IgD-negative memory B cell (primary cell): ENCODE measurements at regions not wholly inside any gene's neighbourhood (a gene's known extent, or its start where the extent isn't known, plus 50 kb on each side); places are given as distances from the start of the nearest gene placed in this dataset.
"Not testable (repeated sequence)": the region's sequence is repeated elsewhere in the genome, so short reads cannot be mapped to it uniquely, and the experiment has no call there.

ENCODE experiments used
- H3K27ac Mint-ChIP-seq, 3 donors: one replicate each; pipeline ENCODE4 v1.8.0; 2020 to 2022; ENCODE audit warnings: mild to moderate bottlenecking in 3 of 3, mixed read lengths in 3 of 3, moderate library complexity in 1 of 3
- H3K27me3 Mint-ChIP-seq: one replicate; pipeline ENCODE4 v1.8.0; 2021; ENCODE audit warnings: mixed read lengths
- H3K36me3 Mint-ChIP-seq: one replicate; pipeline ENCODE4 v1.8.0; 2020; ENCODE audit warnings: mild to moderate bottlenecking, mixed read lengths
- H3K4me1 Mint-ChIP-seq, 3 donors: one replicate each; pipeline ENCODE4 v1.8.0; 2020 to 2022; ENCODE audit warnings: mixed read lengths in 3 of 3, mild to moderate bottlenecking in 1 of 3
- H3K4me3 Mint-ChIP-seq, 4 donors: one replicate each; pipeline ENCODE4 v1.8.0; 2020 to 2022; ENCODE audit warnings: mild to moderate bottlenecking in 4 of 4, mixed read lengths in 4 of 4, moderate library complexity in 3 of 4
- H3K9me3 Mint-ChIP-seq, 3 donors: one replicate each; pipeline ENCODE4 v1.8.0; 2020 to 2021; ENCODE audit warnings: mixed read lengths in 3 of 3, mild to moderate bottlenecking in 1 of 3

DNA sequence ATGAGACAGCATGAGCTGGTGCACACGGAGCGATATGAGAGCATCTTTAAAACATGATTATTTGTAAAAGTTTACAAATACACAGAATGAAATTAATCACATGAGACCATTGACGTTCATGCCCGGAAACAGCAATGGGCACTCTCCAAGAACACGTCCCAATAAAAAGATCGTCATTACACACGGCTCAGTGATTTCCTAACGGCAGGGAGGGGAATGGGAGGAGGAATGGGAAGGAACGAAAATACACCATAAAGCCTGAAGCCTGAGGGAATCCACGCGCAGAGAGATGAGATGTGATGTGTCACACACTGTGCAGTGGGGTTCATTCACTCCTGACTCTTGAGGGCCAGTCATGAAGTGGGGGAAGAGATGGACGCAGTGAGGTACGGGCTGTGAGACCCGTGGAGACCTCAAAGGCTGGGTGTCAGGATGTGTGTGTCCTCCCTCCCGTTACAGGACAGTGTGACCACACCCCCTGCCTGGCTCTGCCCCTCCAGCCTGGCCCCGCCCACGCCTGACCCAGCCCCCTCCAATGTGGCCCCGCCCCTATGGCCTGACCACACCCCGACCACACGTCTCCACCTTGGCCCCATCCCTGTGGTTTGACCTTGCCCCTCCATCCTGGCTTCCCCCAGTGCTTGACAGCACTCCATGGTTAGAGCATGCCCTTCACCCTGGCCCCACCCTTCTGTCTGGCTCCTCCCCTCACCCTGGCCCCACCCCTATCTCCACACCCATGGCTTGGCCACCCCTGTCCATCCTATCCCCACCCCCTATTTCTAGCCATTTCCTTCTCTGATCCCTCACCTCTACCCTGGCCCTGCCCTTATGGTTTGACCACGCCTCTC is 270.5 kb upstream of the SFSWAP start:
- not testable (repeated sequence) for H3K4me1 Mint-ChIP-seq, H3K36me3 Mint-ChIP-seq, H3K4me3 Mint-ChIP-seq, H3K27ac Mint-ChIP-seq, H3K9me3 Mint-ChIP-seq, H3K27me3 Mint-ChIP-seq

DNA sequence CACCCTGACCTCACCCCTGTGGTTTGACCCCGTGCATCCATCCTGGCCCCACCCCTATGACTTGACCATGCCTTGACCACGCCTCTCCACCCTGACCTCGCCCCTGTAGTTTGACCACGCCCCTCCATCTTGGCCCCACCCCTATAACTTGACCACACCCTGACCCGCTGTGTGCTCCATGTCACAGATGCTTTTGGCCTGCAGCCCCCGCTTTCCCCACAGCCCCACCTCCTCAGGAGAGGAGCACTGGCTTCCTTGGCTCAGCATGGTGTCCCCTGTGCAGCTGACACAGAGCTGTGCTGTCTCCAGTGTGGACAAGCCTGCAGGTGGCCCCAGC is 269.9 kb upstream of the SFSWAP start:
- Mint-ChIP-seq H3K27ac (no peak overlapping the region), H3K9me3 (no peaks in the 10 kb centered on the region), H3K4me1 (no peaks in the 10 kb centered on the region), H3K4me3 (no peak overlapping the region), H3K27me3 (peaks cover 6% of the 10 kb centered on the region), H3K36me3 (peaks cover 1% of the 10 kb centered on the region)

- Mint-ChIP-seq H3K27me3 (peaks cover 3% of the 10 kb centered on the region), H3K4me1 (no peaks in the 10 kb centered on the region), H3K4me3 (no peak overlapping the region), H3K9me3 (no peaks in the 10 kb centered on the region), H3K27ac (no peak overlapping the region), H3K36me3 (peaks cover 1% of the 10 kb centered on the region)
Observed at GRCh38 chr12:131441638-131442336, 269.1 kb upstream of the SFSWAP start.

DNA sequence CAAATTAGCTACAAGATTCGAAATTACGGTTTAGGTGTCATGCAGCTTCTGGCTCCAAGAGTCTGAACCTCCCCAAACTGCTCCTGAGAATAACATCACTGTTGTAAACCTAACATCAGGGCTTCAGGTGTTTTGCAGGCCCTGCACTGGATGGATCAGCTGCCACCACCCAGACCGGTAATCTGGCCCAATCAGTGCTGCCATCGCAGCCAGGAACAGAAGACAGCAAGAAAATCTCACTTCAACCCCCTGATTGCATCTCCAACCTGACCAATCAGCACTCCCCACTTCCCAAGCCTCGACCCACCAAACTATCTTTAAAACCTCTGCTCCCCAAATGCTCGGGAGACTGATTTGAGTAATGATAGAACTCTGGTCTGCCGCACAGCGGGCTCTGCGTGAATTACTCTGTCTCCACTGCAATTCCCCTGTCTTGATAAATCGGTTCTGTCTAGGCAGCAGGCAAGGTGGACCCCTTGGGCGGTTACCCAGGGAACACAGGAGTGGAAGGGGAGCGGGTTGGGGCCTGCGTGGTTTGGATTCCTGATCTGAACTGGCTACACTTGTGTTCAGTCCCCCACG is 268.5 kb upstream of the SFSWAP start:
- Mint-ChIP-seq H3K36me3 (peaks cover 1% of the 10 kb centered on the region), H3K27ac (no peak overlapping the region), H3K4me3 (no peak overlapping the region), H3K9me3 (no peaks in the 10 kb centered on the region), H3K27me3 (peaks cover 3% of the 10 kb centered on the region), H3K4me1 (no peaks in the 10 kb centered on the region)

- peaks cover under 1% of the 10 kb centered on the region for H3K27me3 Mint-ChIP-seq
Observed at GRCh38 chr12:131443019-131444000, 267.6 kb upstream of the SFSWAP start.

DNA sequence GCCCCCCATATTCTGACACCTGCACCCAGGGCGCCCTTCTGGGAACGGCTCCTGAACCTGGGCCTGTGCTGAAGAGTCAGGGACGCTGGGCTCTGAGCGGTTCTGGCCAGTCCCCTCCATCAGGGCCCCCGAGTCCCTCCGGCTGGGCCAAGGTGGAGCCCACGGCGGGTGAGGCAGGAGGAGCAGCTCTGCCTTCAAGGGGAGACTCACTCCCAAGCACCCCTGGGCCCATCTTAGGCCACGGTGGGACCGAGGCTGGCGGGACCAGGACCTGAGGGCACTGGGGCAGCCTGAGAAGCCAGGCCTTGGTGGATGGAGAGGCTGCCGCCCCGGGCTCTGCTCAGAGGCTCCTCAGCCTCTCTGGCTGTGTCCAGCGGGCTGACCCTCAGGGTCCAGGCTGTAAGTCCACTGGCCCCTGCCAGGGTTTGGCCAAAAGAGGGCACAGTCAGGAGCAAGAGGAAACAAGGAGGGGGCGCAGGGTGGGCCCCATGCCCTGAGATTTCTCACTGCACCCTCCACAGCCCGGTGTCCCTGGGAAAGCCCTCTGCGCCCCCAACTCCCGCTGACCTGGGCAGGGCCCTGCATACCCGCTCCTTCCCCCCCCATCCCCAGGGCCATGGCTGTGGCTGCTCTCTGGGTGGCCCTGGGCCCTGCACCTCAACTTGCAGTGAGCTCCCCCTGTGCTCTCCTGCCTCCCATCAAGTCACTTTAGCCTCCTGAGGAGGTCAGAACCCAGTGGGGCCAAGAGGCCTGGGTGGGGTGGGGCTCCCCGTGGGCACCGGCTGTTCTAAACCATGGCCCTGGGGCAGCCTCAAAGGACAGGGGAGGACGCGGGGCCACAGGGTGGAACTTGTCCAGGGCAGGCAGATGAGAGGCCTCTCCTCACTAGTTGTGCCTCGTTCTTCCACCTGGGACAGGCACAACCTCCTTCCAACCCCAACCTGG is 266.4 kb upstream of the SFSWAP start:
- H3K4me3 Mint-ChIP-seq, result no peak overlapping the region
- no peaks in the 10 kb centered on the region for H3K4me1 Mint-ChIP-seq
- H3K9me3 Mint-ChIP-seq, result peaks cover 0 to 5% (median 0%) of the 10 kb centered on the region in 3 donors
- no peak overlapping the region for H3K27ac Mint-ChIP-seq
- H3K36me3 Mint-ChIP-seq, result no peaks in the 10 kb centered on the region
- H3K27me3 Mint-ChIP-seq, result no peaks in the 10 kb centered on the region

More at GRCh38 chr12:131443019-131444000, 267.6 kb upstream of the SFSWAP start:
- Mint-ChIP-seq H3K4me3 (no peak overlapping the region), H3K36me3 (peaks cover 1% of the 10 kb centered on the region), H3K27ac (no peak overlapping the region), H3K4me1 (no peaks in the 10 kb centered on the region), H3K9me3 (no peaks in the 10 kb centered on the region)

- H3K4me1 Mint-ChIP-seq, result no peaks in the 10 kb centered on the region
- H3K27ac Mint-ChIP-seq, result no peak overlapping the region
- no peaks in the 10 kb centered on the region for H3K36me3 Mint-ChIP-seq
- H3K4me3 Mint-ChIP-seq, result no peak overlapping the region
- H3K27me3 Mint-ChIP-seq, result no peaks in the 10 kb centered on the region
- H3K9me3 Mint-ChIP-seq, result peaks cover 0 to 5% (median 0%) of the 10 kb centered on the region in 3 donors
Observed at GRCh38 chr12:131445184-131445774, 265.6 kb upstream of the SFSWAP start.

DNA sequence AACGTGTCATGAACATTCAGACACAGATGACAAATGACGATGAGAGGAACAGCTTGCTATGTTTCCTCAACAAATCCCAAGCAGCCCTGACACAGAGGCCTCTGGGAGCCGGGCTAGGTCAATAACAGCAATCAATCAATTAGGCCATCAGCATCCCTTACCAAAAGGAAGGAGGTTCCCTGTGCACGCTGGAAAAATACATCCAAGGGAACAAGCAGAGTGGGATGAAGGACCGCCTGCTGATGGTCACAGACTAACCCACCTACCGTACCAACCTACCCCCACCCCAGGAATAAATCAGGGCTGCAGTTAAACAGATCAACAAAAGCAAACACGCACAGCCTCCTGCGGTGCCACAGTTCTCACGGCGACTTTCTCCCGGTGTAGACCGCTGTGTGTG is 265.1 kb upstream of the SFSWAP start:
- Mint-ChIP-seq H3K36me3 (no peaks in the 10 kb centered on the region), H3K4me3 (no peak overlapping the region), H3K27ac (no peak overlapping the region), H3K27me3 (no peaks in the 10 kb centered on the region), H3K9me3 (peaks cover 0 to 10% (median 0%) of the 10 kb centered on the region in 3 donors), H3K4me1 (no peaks in the 10 kb centered on the region)

DNA sequence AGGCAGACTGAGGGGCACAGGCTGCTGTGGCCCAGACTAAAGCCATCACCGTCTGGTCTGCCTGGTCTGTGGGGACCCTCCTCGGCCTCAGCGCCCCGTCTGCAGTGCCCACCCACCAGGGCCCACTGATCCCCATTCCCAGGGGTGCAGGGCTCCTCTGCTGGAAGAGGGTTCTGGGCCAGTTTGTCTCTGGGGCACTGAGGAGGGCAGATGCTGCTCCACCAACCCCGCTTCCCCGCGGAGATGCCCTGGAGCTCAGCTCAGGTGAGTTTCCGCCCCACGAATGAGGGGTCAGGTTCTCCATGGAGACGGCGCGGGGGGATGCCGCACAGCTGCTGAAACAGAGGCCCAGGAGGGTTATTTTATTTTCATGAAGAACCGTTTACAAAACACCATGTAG is 263.3 kb upstream of the SFSWAP start:
- H3K36me3 Mint-ChIP-seq, H3K27ac Mint-ChIP-seq, H3K4me3 Mint-ChIP-seq, H3K27me3 Mint-ChIP-seq, H3K4me1 Mint-ChIP-seq: not testable (repeated sequence)
- peaks cover 0 to 19% (median 1%) of the 10 kb centered on the region in 3 donors for H3K9me3 Mint-ChIP-seq

DNA sequence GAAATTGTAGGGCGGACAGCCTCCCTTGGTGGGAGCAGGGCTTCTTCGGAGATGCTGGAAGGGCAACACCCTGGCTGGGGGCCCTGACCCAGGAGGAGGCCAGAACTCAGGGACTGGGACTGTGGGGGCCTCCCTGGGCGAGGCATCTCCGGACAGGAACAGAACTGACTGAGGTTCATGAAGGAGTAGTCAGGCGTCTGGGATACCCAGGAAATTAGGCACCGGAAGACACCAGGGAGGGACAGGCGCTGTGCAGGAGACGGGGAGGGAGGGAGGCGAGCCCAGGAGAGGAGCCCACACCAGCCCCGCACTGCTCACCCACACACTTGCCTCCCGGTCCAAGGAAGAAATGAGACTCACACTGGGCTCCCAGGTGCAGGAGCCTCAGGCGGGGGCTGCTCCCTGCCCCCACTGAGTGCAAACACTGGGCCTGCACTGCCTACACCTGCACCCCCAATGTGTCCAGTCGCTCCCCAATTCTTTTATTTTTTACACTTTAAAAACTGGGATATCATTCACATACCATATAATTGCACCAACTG is 262.6 kb upstream of the SFSWAP start:
- H3K4me3 Mint-ChIP-seq, result no peak overlapping the region
- H3K4me1 Mint-ChIP-seq, result no peaks in the 10 kb centered on the region
- H3K9me3 Mint-ChIP-seq, result peaks cover 0 to 19% (median 1%) of the 10 kb centered on the region in 3 donors
- H3K27me3 Mint-ChIP-seq, result no peaks in the 10 kb centered on the region
- H3K36me3 Mint-ChIP-seq, result no peaks in the 10 kb centered on the region
- no peak overlapping the region for H3K27ac Mint-ChIP-seq

GRCh38 chr12:131449027-131449426 is 261.9 kb upstream of the SFSWAP start:
- Mint-ChIP-seq H3K36me3 (no peaks in the 10 kb centered on the region), H3K27me3 (no peaks in the 10 kb centered on the region), H3K4me1 (no peaks in the 10 kb centered on the region), H3K4me3 (peak overlapping the region in 1 of 4 donors; percentile 14), H3K27ac (no peak overlapping the region), H3K9me3 (peaks cover 0 to 19% (median 1%) of the 10 kb centered on the region in 3 donors)

GRCh38 chr12:131452444-131452860 is 258.4 kb upstream of the SFSWAP start:
- Mint-ChIP-seq H3K27ac (no peak overlapping the region), H3K9me3 (peaks cover 1 to 19% (median 1%) of the 10 kb centered on the region in 3 donors), H3K4me3 (peak overlapping the region in 1 of 4 donors; percentile 28), H3K27me3 (peaks cover 4% of the 10 kb centered on the region), H3K36me3 (no peaks in the 10 kb centered on the region), H3K4me1 (peaks cover 0 to 2% (median 0%) of the 10 kb centered on the region in 3 donors)
